GM23248 (cell line): ENCODE measurements at regions not wholly inside any gene's neighbourhood (a gene's known extent, or its start where the extent isn't known, plus 50 kb on each side); places are given as distances from the start of the nearest gene placed in this dataset.

Experiments used
- DNase-seq: peaks from one replicate; pipeline ENCODE4 v3.0.0-alpha.2; 2015
- H2AFZ ChIP-seq: fragments of 200-600 bp; sonication (generic); 2 replicates; pipeline ENCODE4 v1.6.1; 2016; ENCODE audit warnings: antibody characterized with exemption
- H3F3A ChIP-seq: fragments of 200-600 bp; sonication (generic); 2 replicates; pipeline ENCODE4 v1.6.1; 2016; ENCODE audit warnings: mild to moderate bottlenecking, antibody characterized with exemption, mixed run types; ENCODE audit not compliant: insufficient read depth
- H3K27ac ChIP-seq: fragments of 200-600 bp; sonication (generic); 2 replicates; pipeline ENCODE4 v1.5.1; 2016; ENCODE audit warnings: mild to moderate bottlenecking
- H3K27me3 ChIP-seq: fragments of 200-600 bp; sonication (generic); replicated peaks from 2 replicates; pipeline ENCODE4 v1.6.1; 2016; ENCODE audit warnings: mild to moderate bottlenecking; ENCODE audit not compliant: insufficient read depth
- H3K36me3 ChIP-seq: fragments of 200-600 bp; sonication (generic); 2 replicates; pipeline ENCODE4 v1.6.1; 2016; ENCODE audit warnings: low read depth, mild to moderate bottlenecking
- H3K4me1 ChIP-seq: fragments of 200-600 bp; sonication (generic); 2 replicates; pipeline ENCODE4 v1.6.1; 2016; ENCODE audit warnings: mild to moderate bottlenecking; ENCODE audit not compliant: insufficient read depth
- H3K4me2 ChIP-seq: fragments of 200-600 bp; sonication (generic); one replicate; pipeline ENCODE4 v1.6.1; 2016; ENCODE audit warnings: mild to moderate bottlenecking; ENCODE audit not compliant: unreplicated experiment
- H3K4me3 ChIP-seq: fragments of 200-600 bp; sonication (generic); 2 replicates; pipeline ENCODE4 v1.5.1; 2016; ENCODE audit warnings: mild to moderate bottlenecking
- H3K79me2 ChIP-seq: fragments of 200-600 bp; sonication (generic); 2 replicates; pipeline ENCODE4 v1.6.1; 2016; ENCODE audit warnings: mild to moderate bottlenecking; ENCODE audit not compliant: insufficient read depth
- H3K9ac ChIP-seq: fragments of 200-600 bp; sonication (generic); 2 replicates; pipeline ENCODE4 v1.6.1; 2016; ENCODE audit warnings: mild to moderate bottlenecking
- H3K9me2 ChIP-seq: fragments of 200-600 bp; sonication (generic); 2 replicates; pipeline ENCODE4 v1.6.1; 2016; ENCODE audit warnings: mixed run types, mild to moderate bottlenecking, moderate library complexity; ENCODE audit not compliant: insufficient read depth
- H3K9me3 ChIP-seq: fragments of 200-600 bp; sonication (generic); one replicate; pipeline ENCODE4 v1.6.1; 2017; ENCODE audit warnings: low read depth
- H4K20me1 ChIP-seq: fragments of 200-600 bp; sonication (generic); 2 replicates; pipeline ENCODE4 v1.6.0; 2016; ENCODE audit not compliant: insufficient read depth
- EZH2 ChIP-seq: fragments of 200-600 bp; sonication (generic); IDR thresholded peaks from 2 replicates; pipeline ENCODE4 v1.6.1; 2018; ENCODE audit warnings: antibody characterized with exemption, mild to moderate bottlenecking; ENCODE audit not compliant: insufficient read depth, poor library complexity, severe bottlenecking
- EZH2phosphoT487 ChIP-seq: fragments of 200-600 bp; sonication (generic); IDR thresholded peaks from 2 replicates; pipeline ENCODE4 v1.6.1; 2018; ENCODE audit warnings: antibody characterized with exemption, moderate library complexity, mild to moderate bottlenecking, low read depth; ENCODE audit not compliant: insufficient read depth
- WGBS, 2 experiments: methylation state at CpG; one replicate each; pipeline ENCODE4 v1.1.6; 2015 to 2017; ENCODE audit warnings: low lambda C conversion rate in 2 of 2, low coverage in 1 of 2; ENCODE audit errors: missing lambda C conversion rate in 2 of 2; 5-methylcytosine and 5-hydroxymethylcytosine counted together
- in situ Hi-C: fragments of 300-500 bp; cut with MboI; formaldehyde crosslinking; loops from 2 replicates; pipeline ENCODE4 v1.15.0; 2020

DNA sequence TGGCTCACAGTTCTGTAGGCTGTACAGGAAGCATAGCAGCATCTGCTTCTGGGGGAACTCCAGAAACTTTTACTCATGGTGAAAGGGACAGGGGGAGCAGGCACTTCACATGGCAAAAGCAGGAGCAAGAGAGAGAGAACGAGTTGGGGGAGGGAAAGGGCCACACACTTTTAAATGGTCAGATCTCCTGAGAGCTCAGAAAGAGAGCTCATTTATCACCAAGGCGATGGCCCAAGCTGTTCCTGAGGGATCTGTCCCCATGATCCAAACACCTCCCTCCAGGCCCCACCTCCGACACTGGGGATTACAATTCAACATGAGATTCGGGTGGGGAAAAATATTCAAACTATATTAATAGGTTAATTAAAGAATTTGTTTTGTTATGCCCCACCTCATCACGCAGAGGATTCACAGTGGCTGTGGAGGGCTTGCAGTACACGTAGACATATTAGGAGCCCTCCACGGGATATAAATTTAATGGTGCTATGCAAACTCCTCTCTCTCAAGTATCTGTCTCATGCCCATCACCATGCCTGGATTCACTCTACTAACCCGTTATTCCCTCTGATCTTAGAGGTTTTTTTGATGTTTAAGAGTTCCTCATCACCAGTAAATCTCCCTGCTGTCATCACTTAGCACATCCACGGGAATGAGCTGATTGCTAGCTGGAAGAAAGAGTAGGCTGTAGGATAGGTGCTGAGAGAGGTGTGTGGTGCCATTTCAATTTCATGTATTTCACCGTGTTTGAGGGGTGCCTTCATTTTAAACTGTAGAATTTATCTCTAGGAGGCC is 84.5 kb upstream of the ARHGAP28 start:
- Histone ChIP-seq H3K4me3 (no peak overlapping the region), H3K4me1 (no peaks in the 10 kb centered on the region), H3K9ac (no peak overlapping the region), H3K4me2 (no peak overlapping the region), H3K36me3 (no peaks in the 10 kb centered on the region), H3K9me2 (no peaks in the 10 kb centered on the region), H3K79me2 (no peaks in the 10 kb centered on the region), H3K27ac (no peak overlapping the region), H3K9me3 (no peaks in the 10 kb centered on the region), H4K20me1 (no peaks in the 10 kb centered on the region), H3F3A (no peaks in the 10 kb centered on the region), H3K27me3 (0 out of 2 replicates have a peak, but pooled peaks cover 7% of the 10 kb centered on the region), H2AFZ (no peak overlapping the region)
- DNase-seq, result no peak
- in situ Hi-C loops, result no loop called here
- WGBS, 2 experiments, result 37 to 39% methylated on average over 10 of the region's 10 CpGs
- TF ChIP-seq EZH2phosphoT487, result no peak
- no peak for TF ChIP-seq EZH2

DNA sequence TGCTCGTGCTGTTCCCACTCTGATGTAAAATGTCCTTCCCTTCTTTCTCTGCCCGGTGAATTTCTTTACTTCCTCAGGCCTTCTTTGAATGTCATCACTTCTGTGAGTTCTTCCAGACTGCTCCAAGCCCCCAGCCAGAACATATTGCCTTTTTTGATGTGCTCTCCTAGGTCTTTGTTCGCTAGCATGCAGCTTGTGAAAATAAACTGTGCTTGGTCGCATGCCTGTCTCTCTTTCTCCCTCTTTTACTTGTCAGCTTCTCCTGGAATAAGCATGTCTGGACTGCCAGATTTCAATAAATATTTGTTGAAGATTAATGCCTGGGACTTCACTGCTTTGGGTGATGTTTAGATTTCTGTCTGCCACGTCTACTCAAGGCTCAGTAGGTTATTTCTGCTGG is 82.7 kb upstream of the ARHGAP28 start:
- no peaks in the 10 kb centered on the region for H3K4me1 ChIP-seq
- no peaks in the 10 kb centered on the region for H3K36me3 ChIP-seq
- TF ChIP-seq EZH2phosphoT487 (no peak), EZH2 (no peak)
- WGBS, 2 experiments, result 39 to 44% methylated on average over 5 of the region's 5 CpGs
- no peak for DNase-seq
- H2AFZ ChIP-seq, result no peak overlapping the region
- no peak overlapping the region for H3K9ac ChIP-seq
- H3K79me2 ChIP-seq, result no peaks in the 10 kb centered on the region
- H3K9me2 ChIP-seq, result no peaks in the 10 kb centered on the region
- no peak overlapping the region for H3K27ac ChIP-seq
- no peak overlapping the region for H3K4me2 ChIP-seq
- in situ Hi-C loops, result no loop called here
- H3K4me3 ChIP-seq, result no peak overlapping the region
- no peaks in the 10 kb centered on the region for H3F3A ChIP-seq
- no peaks in the 10 kb centered on the region for H3K9me3 ChIP-seq
- H3K27me3 ChIP-seq, result 0 out of 2 replicates have a peak, but pooled peaks cover 7% of the 10 kb centered on the region
- no peaks in the 10 kb centered on the region for H4K20me1 ChIP-seq

DNA sequence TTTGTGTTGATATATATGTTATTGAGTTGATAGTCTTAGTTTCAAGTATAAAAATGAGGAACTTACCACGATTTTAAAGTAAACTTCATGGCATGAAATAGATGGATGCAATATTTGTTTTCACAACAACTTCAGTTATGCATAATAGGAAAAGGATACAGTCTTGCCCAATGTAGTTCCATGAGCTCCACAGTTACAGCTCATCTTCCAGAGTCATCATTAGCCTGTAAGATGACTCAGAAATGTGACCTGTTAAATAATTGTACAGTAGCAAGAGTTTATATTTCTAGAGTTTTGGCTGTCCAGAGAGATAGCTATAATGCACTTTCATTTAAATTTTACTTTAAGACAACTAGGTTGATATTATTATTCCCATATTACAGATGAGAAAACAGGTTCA is 80.9 kb upstream of the ARHGAP28 start:
- Histone ChIP-seq H3K9me2 (no peaks in the 10 kb centered on the region), H3K9me3 (no peaks in the 10 kb centered on the region), H3K27me3 (0 out of 2 replicates have a peak, but pooled peaks cover 7% of the 10 kb centered on the region), H3K36me3 (no peaks in the 10 kb centered on the region), H3F3A (no peaks in the 10 kb centered on the region), H2AFZ (no peak overlapping the region), H3K4me2 (no peak overlapping the region), H4K20me1 (no peaks in the 10 kb centered on the region), H3K27ac (no peak overlapping the region), H3K9ac (no peak overlapping the region), H3K4me1 (no peaks in the 10 kb centered on the region), H3K79me2 (no peaks in the 10 kb centered on the region), H3K4me3 (no peak overlapping the region)
- WGBS, 2 experiments, result 0 to 4% methylated on average over 1 of the region's 1 CpG
- peak; percentile 56 for DNase-seq
- in situ Hi-C loops, result no loop called here
- TF ChIP-seq EZH2phosphoT487 (no peak), EZH2 (no peak)

DNA sequence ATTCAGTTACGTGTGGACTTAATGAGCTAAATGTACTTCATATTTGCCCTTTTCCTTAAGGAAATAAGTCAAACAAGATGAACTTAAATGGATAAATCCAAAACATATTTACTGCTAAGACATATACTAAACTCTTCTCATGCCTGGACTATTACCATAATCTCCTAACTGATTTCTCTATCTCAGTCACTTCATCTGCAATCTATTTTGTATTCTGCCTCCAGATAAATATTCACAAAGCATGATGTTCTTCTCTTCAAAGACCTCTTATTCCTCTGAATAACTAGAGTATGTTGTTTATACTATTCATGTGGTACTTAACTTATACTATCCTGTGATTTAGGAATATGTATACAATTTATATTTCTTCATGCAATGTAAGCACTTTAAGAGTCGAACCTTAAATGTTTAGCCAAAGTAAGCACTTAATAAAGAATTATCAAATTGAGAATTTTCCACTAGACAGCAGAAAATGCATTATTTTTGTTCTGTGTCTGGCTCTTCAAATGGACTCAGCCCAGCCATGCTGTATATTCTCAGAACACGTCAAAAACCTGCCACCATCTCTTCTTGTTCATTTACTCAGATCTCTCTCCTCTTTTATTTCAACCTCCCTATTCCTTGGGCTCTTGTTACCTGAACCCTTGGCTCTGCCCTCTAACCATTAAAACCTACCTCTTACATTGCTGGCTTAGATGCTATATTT is 79.9 kb upstream of the ARHGAP28 start:
- Histone ChIP-seq H4K20me1 (no peaks in the 10 kb centered on the region), H3K4me3 (no peak overlapping the region), H3K9ac (no peak overlapping the region), H3K4me1 (no peaks in the 10 kb centered on the region), H3K27me3 (0 out of 2 replicates have a peak, but pooled peaks cover 7% of the 10 kb centered on the region), H2AFZ (no peak overlapping the region), H3K36me3 (no peaks in the 10 kb centered on the region), H3F3A (no peaks in the 10 kb centered on the region), H3K9me2 (no peaks in the 10 kb centered on the region), H3K9me3 (no peaks in the 10 kb centered on the region), H3K4me2 (no peak overlapping the region), H3K27ac (no peak overlapping the region), H3K79me2 (no peaks in the 10 kb centered on the region)
- in situ Hi-C loops, result no loop called here
- TF ChIP-seq EZH2phosphoT487 (no peak), EZH2 (no peak)
- DNase-seq, result no peak
- 38 to 40% methylated on average over 3 of the region's 3 CpGs for WGBS, 2 experiments
